Transverse colon (tissue), 3 donors: ENCODE measurements at regions not wholly inside any gene's neighbourhood (a gene's known extent, or its start where the extent isn't known, plus 50 kb on each side); places are given as distances from the start of the nearest gene placed in this dataset.

Experiments
- CTCF ChIP-seq, 5 experiments: fragments of 200-600 bp in 3 of 5; fragments of 450-650 bp in 2 of 5; sonication (generic) in 3 of 5; IDR thresholded peaks; 1 replicate in 2 of 5; 2 replicates in 3 of 5; pipeline ENCODE4 v1.5.1; 2016 to 2017; ENCODE audit warnings: antibody characterized with exemption in 5 of 5, inconsistent platforms in 3 of 5, mild to moderate bottlenecking in 2 of 5, moderate library complexity in 1 of 5
- POLR2A ChIP-seq: fragments of 450-650 bp; IDR thresholded peaks from one replicate; pipeline ENCODE4 v1.6.1; 2016; ENCODE audit warnings: antibody characterized with exemption, mild to moderate bottlenecking, moderate library complexity

GRCh38 chr1:233459470-233459945 lies 132.0 kb downstream of the MAP3K21 start:
- TF ChIP-seq CTCF (IDR thresholded peaks at IDR 0.05) (no peak), POLR2A (no peak)
